H9 (cell line): ENCODE measurements at regions not wholly inside any gene's neighbourhood (a gene's known extent, or its start where the extent isn't known, plus 50 kb on each side); places are given as distances from the start of the nearest gene placed in this dataset.
A peak's percentile ranks its signal among the peaks of the same experiment; 100 is the strongest.
"Not testable (repeated sequence)": the region's sequence is repeated elsewhere in the genome, so short reads cannot be mapped to it uniquely, and the experiment has no call there.

ENCODE experiments used
- DNase-seq: peaks from one replicate; pipeline ENCODE4 v3.0.0-alpha.2; 2017
- H2AFZ ChIP-seq: one replicate; pipeline ENCODE4 v1.6.1; 2013; ENCODE audit warnings: mild to moderate bottlenecking, low read length, control low read depth, moderate library complexity
- H2AK5ac ChIP-seq: 2 replicates; pipeline ENCODE4 v1.6.1; 2013; ENCODE audit warnings: low read length, control low read depth, mixed read lengths; ENCODE audit not compliant: insufficient read length
- H2BK120ac ChIP-seq: one replicate; pipeline ENCODE4 v1.6.1; 2013; ENCODE audit warnings: low read depth, mild to moderate bottlenecking, low read length, control low read depth, inconsistent platforms; ENCODE audit not compliant: poor library complexity, severe bottlenecking
- H2BK12ac ChIP-seq: 2 replicates; pipeline ENCODE4 v1.6.1; 2013; ENCODE audit warnings: low read length, control low read depth, mixed read lengths, low read depth; ENCODE audit not compliant: insufficient read length
- H2BK15ac ChIP-seq: 2 replicates; pipeline ENCODE4 v1.6.1; 2013; ENCODE audit warnings: low read depth, low read length, control low read depth
- H2BK20ac ChIP-seq: one replicate; pipeline ENCODE4 v1.6.1; 2013; ENCODE audit warnings: low read depth, mild to moderate bottlenecking, low read length, control low read depth, inconsistent platforms; ENCODE audit not compliant: poor library complexity, severe bottlenecking
- H2BK5ac ChIP-seq: 2 replicates; pipeline ENCODE4 v1.6.1; 2013; ENCODE audit warnings: low read length, control low read depth, mixed read lengths; ENCODE audit not compliant: insufficient read length
- H3K14ac ChIP-seq: 2 replicates; pipeline ENCODE4 v1.6.1; 2013; ENCODE audit warnings: low read length, control low read depth; ENCODE audit not compliant: insufficient read depth
- H3K18ac ChIP-seq: 2 replicates; pipeline ENCODE4 v1.6.1; 2013; ENCODE audit warnings: low read depth, mild to moderate bottlenecking, mixed read lengths, low read length, control low read depth; ENCODE audit not compliant: insufficient read length
- H3K23ac ChIP-seq: 2 replicates; pipeline ENCODE4 v1.6.1; 2013; ENCODE audit warnings: low read length, control low read depth, mixed read lengths, low read depth; ENCODE audit not compliant: insufficient read length
- H3K23me2 ChIP-seq: 2 replicates; pipeline ENCODE4 v1.6.1; 2013; ENCODE audit warnings: low read depth, mild to moderate bottlenecking, mixed read lengths, low read length, control low read depth; ENCODE audit not compliant: insufficient read length, poor library complexity, severe bottlenecking
- H3K27ac ChIP-seq: 2 replicates; pipeline ENCODE4 v1.5.1; 2013; ENCODE audit warnings: low read length, control low read depth, mixed read lengths, low read depth; ENCODE audit not compliant: insufficient read length
- H3K27me3 ChIP-seq: 2 replicates; pipeline ENCODE4 v1.6.1; 2013; ENCODE audit warnings: low read length, control low read depth, inconsistent platforms; ENCODE audit not compliant: insufficient read depth
- H3K4ac ChIP-seq: 2 replicates; pipeline ENCODE4 v1.6.1; 2013; ENCODE audit warnings: low read depth, mild to moderate bottlenecking, control low read depth, inconsistent platforms, low read length, moderate library complexity
- H3K4me1 ChIP-seq: 2 replicates; pipeline ENCODE4 v1.6.1; 2013; ENCODE audit warnings: low read length, control low read depth, inconsistent platforms; ENCODE audit not compliant: insufficient read depth
- H3K4me2 ChIP-seq: 2 replicates; pipeline ENCODE4 v1.6.1; 2013; ENCODE audit warnings: low read length, control low read depth, mixed read lengths; ENCODE audit not compliant: insufficient read length, insufficient read depth
- H3K56ac ChIP-seq: 2 replicates; pipeline ENCODE4 v1.6.1; 2013; ENCODE audit warnings: low read depth, mild to moderate bottlenecking, mixed read lengths, low read length, control low read depth; ENCODE audit not compliant: insufficient read length
- H3K79me1 ChIP-seq: 2 replicates; pipeline ENCODE4 v1.6.1; 2013; ENCODE audit warnings: low read depth, mild to moderate bottlenecking, moderate library complexity, low read length, control low read depth, inconsistent platforms; ENCODE audit not compliant: insufficient read depth, poor library complexity, severe bottlenecking
- H3K79me2 ChIP-seq: 2 replicates; pipeline ENCODE4 v1.6.1; 2013; ENCODE audit warnings: low read length, control low read depth, inconsistent platforms; ENCODE audit not compliant: insufficient read depth
- H3K9ac ChIP-seq: 2 replicates; pipeline ENCODE4 v1.6.1; 2013; ENCODE audit warnings: low read length, control low read depth, mixed read lengths; ENCODE audit not compliant: insufficient read length; ENCODE audit errors: extremely low read depth
- H3K9me3 ChIP-seq: one replicate; pipeline ENCODE4 v1.6.1; 2013; ENCODE audit warnings: low read depth, low read length, inconsistent platforms; ENCODE audit not compliant: control insufficient read depth
- H3T11ph ChIP-seq: one replicate; pipeline ENCODE4 v1.6.1; 2013; ENCODE audit warnings: mild to moderate bottlenecking, low read length, control low read depth, inconsistent platforms
- H4K20me1 ChIP-seq: one replicate; pipeline ENCODE4 v1.6.1; 2013; ENCODE audit not compliant: control insufficient read depth, insufficient read length, insufficient read depth
- H4K5ac ChIP-seq: 2 replicates; pipeline ENCODE4 v1.6.1; 2013; ENCODE audit warnings: low read depth, mild to moderate bottlenecking, mixed read lengths, low read length, control low read depth; ENCODE audit not compliant: insufficient read length
- H4K8ac ChIP-seq: replicated peaks from 2 replicates; pipeline ENCODE4 v1.6.1; 2013; ENCODE audit warnings: low read length, control low read depth, mixed read lengths, low read depth; ENCODE audit not compliant: insufficient read length
- H4K91ac ChIP-seq: 2 replicates; pipeline ENCODE4 v1.6.1; 2013; ENCODE audit warnings: low read depth, mild to moderate bottlenecking, moderate library complexity, mixed read lengths, low read length, control low read depth; ENCODE audit not compliant: insufficient read length
- H3K27ac Mint-ChIP-seq, 3 experiments: 2 replicates in 2 of 3; 3 replicates in 1 of 3; pipeline ENCODE4 v1.8.0; 2020 to 2021; ENCODE audit warnings: mixed read lengths in 3 of 3, mild to moderate bottlenecking in 1 of 3, moderate library complexity in 1 of 3
- H3K27me3 Mint-ChIP-seq: 2 replicates; pipeline ENCODE4 v1.8.0; 2021; ENCODE audit warnings: low read depth, mild to moderate bottlenecking, moderate library complexity, mixed read lengths
- H3K36me3 Mint-ChIP-seq, 3 experiments: 2 replicates in 2 of 3; 3 replicates in 1 of 3; pipeline ENCODE4 v1.8.0; 2020 to 2021; ENCODE audit warnings: low read depth in 3 of 3, mixed read lengths in 3 of 3; ENCODE audit not compliant: insufficient read depth in 1 of 3
- H3K4me1 Mint-ChIP-seq, 2 experiments: 2 replicates each; pipeline ENCODE4 v1.8.0; 2020; ENCODE audit warnings: mixed read lengths in 2 of 2
- H3K4me3 Mint-ChIP-seq, 2 experiments: 2 replicates in 1 of 2; 3 replicates in 1 of 2; pipeline ENCODE4 v1.8.0; 2020 to 2021; ENCODE audit warnings: mild to moderate bottlenecking in 2 of 2, mixed read lengths in 2 of 2, moderate library complexity in 1 of 2
- H3K9me3 Mint-ChIP-seq, 2 experiments: 2 replicates in 1 of 2; 3 replicates in 1 of 2; pipeline ENCODE4 v1.8.0; 2020; ENCODE audit warnings: mild to moderate bottlenecking in 2 of 2, mixed read lengths in 2 of 2, moderate library complexity in 1 of 2
- WGBS: extraction: QIAGEN DNeasy Blood & Tissue Kit; methylation state at CpG from one replicate; pipeline ENCODE4 v1.1.7; 2013; ENCODE audit warnings: missing lambda C conversion rate, low lambda C conversion rate, mixed read lengths; ENCODE audit not compliant: insufficient read length; ENCODE audit errors: extremely low coverage; 5-methylcytosine and 5-hydroxymethylcytosine counted together
- TF ChIP-seq, protein P1 (sequence below): fragments of 200-600 bp; sonication (generic); conservative IDR thresholded peaks from 3 replicates; pipeline ENCODE4 v1.8.0; 2021; ENCODE audit warnings: antibody characterized with exemption, mild to moderate bottlenecking

DNA sequence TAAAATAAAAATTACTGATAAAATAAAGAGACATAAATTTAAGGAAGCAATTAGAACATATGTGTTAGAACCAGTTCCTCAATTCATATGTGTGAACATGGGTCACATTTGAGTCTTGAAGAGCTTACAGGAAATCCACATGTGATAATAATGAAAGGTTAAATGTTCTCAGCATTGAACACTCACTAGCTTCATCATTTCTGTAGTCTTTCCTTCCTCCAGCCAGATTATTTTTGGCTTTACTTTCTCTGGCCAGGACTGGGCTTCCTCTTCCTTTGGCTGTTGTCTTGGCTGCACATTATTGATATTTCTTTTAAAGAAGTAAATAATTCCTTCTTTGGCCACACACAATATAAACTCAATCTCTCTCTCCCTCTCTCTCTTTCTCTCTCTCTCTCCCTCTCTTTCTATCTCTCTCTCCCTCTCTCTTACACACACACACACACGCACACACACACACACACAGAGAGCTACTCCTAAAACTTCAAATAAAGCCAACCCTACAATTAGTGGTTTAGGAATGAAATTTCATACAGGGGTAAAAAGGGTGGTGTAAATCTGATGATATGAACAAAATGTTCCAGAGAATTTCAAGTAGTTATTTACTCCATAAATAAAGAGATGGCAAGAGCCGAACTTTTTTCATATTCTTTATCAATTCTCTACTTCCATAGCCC lies 171.2 kb downstream of the REEP3 start:
- Mint-ChIP-seq H3K9me3 (peaks cover 11 to 15% of the 10 kb centered on the region in 2 experiments), H3K27me3 (no peaks in the 10 kb centered on the region), H3K36me3 (peaks cover 11 to 19% (median 12%) of the 10 kb centered on the region in 3 experiments; a peak in 6 of 7 replicates), H3K27ac (peak overlapping the region in 1 of 3 experiments; percentile 2; a peak in 2 of 7 replicates), H3K4me3 (no peak overlapping the region), H3K4me1 (no peaks in the 10 kb centered on the region)
- Histone ChIP-seq H2AFZ (no peak overlapping the region), H3K23ac (no peak overlapping the region), H3K23me2 (no peaks in the 10 kb centered on the region), H4K20me1 (no peaks in the 10 kb centered on the region), H3K14ac (no peak overlapping the region), H3K27me3 (no peaks in the 10 kb centered on the region), H3K4me1 (no peaks in the 10 kb centered on the region), H2BK12ac (no peak overlapping the region), H3K27ac (no peak overlapping the region), H3K9ac (no peak overlapping the region), H3K79me2 (no peaks in the 10 kb centered on the region), H2BK5ac (no peak overlapping the region), H3K79me1 (no peaks in the 10 kb centered on the region), H4K5ac (no peak overlapping the region), H3K9me3 (no peaks in the 10 kb centered on the region), H3K4me2 (no peak overlapping the region), H2BK20ac (no peak overlapping the region), H2BK120ac (no peak overlapping the region), H4K8ac (no peak overlapping the region), H3K18ac (no peak overlapping the region), H3T11ph (no peak overlapping the region), H3K4ac (no peak overlapping the region), H2AK5ac (no peak overlapping the region), H4K91ac (no peak overlapping the region), H3K56ac (no peak overlapping the region), H2BK15ac (no peak overlapping the region)
- TF ChIP-seq, protein P1, sequence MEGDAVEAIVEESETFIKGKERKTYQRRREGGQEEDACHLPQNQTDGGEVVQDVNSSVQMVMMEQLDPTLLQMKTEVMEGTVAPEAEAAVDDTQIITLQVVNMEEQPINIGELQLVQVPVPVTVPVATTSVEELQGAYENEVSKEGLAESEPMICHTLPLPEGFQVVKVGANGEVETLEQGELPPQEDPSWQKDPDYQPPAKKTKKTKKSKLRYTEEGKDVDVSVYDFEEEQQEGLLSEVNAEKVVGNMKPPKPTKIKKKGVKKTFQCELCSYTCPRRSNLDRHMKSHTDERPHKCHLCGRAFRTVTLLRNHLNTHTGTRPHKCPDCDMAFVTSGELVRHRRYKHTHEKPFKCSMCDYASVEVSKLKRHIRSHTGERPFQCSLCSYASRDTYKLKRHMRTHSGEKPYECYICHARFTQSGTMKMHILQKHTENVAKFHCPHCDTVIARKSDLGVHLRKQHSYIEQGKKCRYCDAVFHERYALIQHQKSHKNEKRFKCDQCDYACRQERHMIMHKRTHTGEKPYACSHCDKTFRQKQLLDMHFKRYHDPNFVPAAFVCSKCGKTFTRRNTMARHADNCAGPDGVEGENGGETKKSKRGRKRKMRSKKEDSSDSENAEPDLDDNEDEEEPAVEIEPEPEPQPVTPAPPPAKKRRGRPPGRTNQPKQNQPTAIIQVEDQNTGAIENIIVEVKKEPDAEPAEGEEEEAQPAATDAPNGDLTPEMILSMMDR: no peak
- DNase-seq: no peak
- 100% methylated on average over 1 of the region's 2 CpGs for WGBS

DNA sequence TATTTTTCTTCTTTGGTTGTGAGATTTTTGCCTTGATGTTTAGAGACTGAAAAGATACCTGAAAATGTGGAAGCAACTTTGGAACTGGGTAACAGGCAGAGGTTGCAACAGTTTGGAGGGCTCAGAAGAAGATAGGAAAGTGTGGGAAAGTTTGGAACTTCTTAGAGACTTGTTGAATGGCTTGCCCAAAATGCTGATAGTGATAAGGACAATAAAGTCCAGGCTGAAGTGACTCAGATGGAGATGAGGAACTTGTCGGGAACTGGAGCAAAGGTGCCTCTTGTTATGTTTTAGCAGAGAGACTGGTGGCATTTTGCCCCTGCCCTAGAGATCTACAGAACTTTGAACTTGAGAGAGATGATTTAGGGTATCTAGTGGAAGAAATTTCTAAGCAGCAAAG lies 171.8 kb downstream of the REEP3 start:
- H3K4me3 Mint-ChIP-seq, H3K79me2 ChIP-seq: not testable (repeated sequence)

More for the DNA sequence above, 171.8 kb downstream of the REEP3 start:
- H2BK120ac ChIP-seq, H2AK5ac ChIP-seq, H4K91ac ChIP-seq, H2BK12ac ChIP-seq, H3K18ac ChIP-seq, H3K27ac ChIP-seq, H3K4me2 ChIP-seq, H2BK15ac ChIP-seq, H3K4ac ChIP-seq, H3K27ac Mint-ChIP-seq, H3K79me1 ChIP-seq, H3K23ac ChIP-seq, H3K56ac ChIP-seq, H3K27me3 ChIP-seq, H4K5ac ChIP-seq, H3K4me1 Mint-ChIP-seq, H3K27me3 Mint-ChIP-seq, H2AFZ ChIP-seq, H2BK5ac ChIP-seq, H4K8ac ChIP-seq, H3K4me1 ChIP-seq, H4K20me1 ChIP-seq, H3T11ph ChIP-seq, DNase-seq, H3K9me3 ChIP-seq, H2BK20ac ChIP-seq, H3K14ac ChIP-seq, H3K23me2 ChIP-seq, H3K9ac ChIP-seq: not testable (repeated sequence)
- Mint-ChIP-seq H3K9me3 (peaks cover 11 to 15% of the 10 kb centered on the region in 2 experiments), H3K36me3 (peaks cover 11 to 19% (median 12%) of the 10 kb centered on the region in 3 experiments; a peak in 6 of 7 replicates)
- no CpG with 5 or more reads among the region's 1 CpG for whole genome bisulfite sequencing
